GM19328 (cell line): ENCODE measurements at regions not wholly inside any gene's neighbourhood (a gene's known extent, or its start where the extent isn't known, plus 50 kb on each side); places are given as distances from the start of the nearest gene placed in this dataset.
"Not testable (repeated sequence)": the region's sequence is repeated elsewhere in the genome, so short reads cannot be mapped to it uniquely, and the experiment has no call there.

Experiments
- ATAC-seq: cut with Tn5 transposase; IDR thresholded peaks from one replicate; pipeline ENCODE4 v1.9.1; 2021; ENCODE audit warnings: mild to moderate bottlenecking, moderate library complexity; ENCODE audit not compliant: unreplicated experiment

DNA sequence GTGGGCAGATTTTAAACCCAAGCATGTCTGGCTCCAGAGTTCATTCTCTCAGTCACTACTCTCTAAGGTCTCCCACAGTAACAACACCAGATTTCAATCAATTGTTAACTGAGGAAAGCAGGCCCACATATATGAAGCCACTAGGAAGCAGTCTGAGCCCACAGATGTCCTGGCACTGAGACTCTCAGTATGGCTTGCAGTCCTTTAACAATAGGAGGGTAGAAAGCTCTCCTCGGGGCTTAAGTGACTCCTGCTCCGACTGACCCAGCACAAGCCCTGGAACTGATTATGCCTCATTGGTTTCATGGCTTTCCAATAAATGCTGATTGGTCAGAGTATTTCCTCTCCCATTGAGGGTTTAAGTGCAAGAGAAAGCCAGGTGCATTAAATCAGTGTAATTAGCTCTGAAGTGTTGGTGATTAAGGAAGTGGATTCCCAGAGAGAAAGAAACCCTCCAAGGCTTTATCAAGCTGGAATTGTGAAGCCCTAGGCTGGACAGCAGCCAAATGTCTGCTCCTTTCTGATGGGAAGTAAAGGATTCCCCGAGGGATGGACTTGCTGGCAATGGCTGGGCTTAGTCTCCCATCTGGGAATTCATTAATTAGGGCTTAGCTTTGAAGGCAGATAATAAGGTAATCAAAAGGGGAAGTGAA lies 76.6 kb upstream of the PROKR2 start:
- no peak for ATAC-seq

DNA sequence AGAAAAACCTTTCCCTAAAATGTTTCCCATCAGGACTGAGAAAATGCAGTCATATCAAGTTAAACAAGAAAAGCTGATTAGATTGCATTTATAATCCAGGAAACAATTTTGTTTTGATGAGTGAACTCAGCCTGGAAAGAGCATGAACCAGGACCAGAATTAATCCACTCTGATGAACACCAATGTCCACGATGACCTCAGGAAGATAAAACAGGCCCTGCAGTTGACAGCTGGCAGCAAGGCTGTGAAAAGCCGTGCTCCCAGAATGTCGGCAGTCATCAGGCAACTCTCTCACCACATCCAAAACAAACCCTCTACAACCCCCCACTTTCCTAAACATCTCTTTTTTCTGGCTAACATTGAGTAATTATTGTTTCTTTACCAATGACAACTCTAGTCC lies 74.0 kb upstream of the PROKR2 start:
- no peak for ATAC-seq

DNA sequence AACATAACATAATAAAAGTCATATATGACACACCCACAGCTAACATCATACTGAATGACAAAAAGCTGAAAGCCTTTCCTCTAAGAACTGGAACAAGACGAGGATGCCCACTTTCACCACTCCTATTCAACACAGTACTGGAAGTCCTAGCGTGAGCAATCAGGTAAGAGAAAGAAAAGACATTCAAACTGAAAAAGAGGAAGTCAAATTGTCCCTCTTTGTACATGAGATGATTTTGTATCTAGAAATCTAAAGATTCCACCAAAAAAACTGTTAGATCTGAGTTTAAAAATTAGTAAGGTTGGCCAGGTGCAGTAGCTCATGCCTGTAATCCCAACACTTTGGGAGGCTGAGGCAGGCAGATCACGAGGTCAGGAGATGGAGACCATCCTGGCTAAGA lies 70.1 kb upstream of the PROKR2 start:
- ATAC-seq, result not testable (repeated sequence)

DNA sequence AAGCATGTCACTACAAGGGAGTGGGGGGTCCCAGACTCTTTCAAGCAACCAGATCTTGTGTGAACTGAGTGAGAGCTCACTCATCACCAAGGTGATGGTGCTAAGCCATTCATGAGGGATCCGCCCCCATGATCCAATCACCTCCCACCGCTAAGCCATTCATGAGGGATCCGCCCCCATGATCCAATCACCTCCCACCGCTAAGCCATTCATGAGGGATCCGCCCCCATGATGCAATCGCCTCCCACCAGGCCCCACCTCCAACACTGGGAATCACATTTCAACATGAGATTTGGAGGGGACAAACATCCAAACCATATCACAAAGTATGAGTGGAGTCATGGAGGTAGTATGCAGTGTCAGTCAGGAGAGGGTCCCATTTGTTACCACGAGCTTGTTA lies 64.8 kb upstream of the PROKR2 start:
- not testable (repeated sequence) for ATAC-seq

DNA sequence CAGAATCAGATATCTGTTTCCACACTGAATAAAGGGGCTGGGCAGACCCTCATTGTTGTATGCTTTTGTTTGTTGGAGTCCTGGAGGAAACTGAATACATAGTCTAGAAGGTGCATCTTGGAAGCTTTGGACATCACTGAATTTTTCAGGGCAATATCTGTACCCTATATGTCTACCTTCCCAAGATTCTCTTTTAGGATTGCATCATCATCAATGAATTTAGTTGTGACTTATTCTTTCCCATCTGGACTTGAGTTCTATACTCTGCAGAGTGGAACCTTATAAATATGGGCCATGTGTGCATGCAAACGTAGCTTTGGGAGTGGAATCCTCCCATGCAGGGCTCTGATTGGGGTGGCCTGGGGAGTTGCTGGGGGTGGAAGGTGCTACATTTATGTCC lies 60.7 kb upstream of the PROKR2 start:
- ATAC-seq, result no peak

DNA sequence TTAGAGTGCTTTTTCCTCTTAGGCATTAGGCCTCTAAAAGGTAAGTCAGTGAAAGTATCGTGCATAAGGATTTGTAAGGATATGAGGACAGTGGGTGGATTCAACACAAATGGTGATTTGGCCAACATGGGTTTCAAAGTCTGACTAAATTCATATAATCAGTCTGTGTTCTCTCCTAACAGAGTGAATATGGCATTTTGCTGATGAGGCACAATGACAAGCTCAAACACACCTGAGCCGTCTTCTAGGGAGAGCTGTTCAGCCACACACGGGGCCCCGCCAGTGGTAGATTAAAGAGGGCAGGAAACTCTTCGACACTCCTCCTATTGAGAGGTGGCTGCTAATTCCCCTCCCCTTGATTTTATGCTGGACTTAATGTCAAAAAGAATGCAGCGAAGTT lies 59.5 kb upstream of the PROKR2 start:
- ATAC-seq, result no peak

DNA sequence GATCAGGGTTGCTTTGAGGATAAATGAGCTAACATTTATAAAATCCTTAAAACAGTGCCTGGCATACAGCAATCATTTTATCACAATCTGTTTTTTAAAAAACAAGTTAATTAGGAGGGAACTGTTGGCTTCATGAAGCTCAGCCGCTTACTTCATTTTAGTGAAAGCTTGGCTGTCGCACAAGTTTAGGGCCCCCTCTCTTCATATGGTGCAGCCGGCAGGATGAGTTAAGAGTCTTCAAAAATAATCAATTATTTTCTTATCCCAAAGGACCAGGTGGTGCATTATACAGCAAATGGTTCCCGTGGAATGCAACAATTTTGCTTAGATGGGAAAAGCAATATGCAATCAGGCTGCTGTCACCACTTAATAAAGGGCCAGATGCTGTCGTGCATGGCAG lies 57.4 kb upstream of the PROKR2 start:
- ATAC-seq, result no peak

DNA sequence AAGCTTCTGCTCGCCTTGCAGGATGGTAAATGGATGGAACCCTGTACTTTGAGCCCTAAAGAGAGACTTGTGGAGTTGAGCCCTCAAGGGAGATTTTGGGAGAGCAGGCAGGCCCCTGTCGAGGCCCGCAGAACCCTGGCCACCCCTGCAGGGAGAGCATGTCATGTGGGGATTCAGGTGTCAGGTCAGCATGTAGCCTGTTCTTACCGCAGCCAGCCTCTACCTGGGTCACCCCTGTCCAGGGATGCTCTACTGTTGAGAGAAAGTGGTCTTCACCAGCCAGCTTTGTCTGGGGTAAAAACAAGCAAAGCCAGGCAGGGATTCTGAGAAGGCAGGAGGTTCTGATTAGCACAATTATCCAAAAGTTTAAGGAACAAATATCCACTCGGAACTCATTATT lies 55.6 kb upstream of the PROKR2 start:
- ATAC-seq, result no peak

DNA sequence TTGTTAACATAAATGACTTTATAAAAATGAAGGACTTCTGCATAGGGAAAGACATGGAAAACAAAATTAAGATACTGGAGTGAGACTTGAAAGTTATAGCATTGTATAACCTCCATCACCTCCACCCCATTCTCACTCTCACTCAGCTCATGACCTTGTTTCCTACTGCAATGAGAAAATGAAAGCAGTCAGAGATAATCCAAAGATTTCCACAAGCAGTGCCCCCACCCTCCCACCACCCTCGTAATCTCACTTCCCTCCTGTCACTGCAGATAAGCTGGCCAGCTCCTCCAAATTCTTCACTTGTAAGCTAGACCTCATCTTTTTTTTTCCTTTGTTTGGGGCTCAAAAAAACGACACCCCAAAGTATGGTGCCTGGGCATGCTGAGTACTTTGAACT lies 52.9 kb upstream of the PROKR2 start:
- no peak for ATAC-seq
